GM18502 (cell line): ENCODE measurements at regions not wholly inside any gene's neighbourhood (a gene's known extent, or its start where the extent isn't known, plus 50 kb on each side); places are given as distances from the start of the nearest gene placed in this dataset.
"Not testable (repeated sequence)": the region's sequence is repeated elsewhere in the genome, so short reads cannot be mapped to it uniquely, and the experiment has no call there.

Experiments used
- ATAC-seq: cut with Tn5 transposase; IDR thresholded peaks from one replicate; pipeline ENCODE4 v1.9.1; 2021; ENCODE audit warnings: mild to moderate bottlenecking; ENCODE audit not compliant: unreplicated experiment, poor library complexity

DNA sequence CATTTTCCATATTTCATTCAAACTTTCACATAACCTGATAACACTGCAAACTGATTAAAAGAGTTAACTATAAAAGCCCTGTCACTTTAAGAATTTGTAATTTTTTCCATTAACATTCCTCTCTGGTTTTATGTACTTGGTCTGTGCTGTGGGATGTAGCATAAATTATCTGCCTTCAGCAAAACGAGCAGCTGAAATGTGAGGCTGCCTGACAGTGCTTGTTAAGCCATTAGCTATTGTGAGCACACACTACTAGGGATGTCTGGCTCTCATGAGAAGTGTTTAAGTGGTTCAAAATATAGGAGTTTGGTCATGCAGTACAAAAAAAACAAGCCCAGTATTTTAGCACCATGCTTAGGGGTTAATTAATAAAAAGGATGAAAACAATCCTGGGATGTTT lies 63.0 kb downstream of the HOXA1 start:
- ATAC-seq: no peak

DNA sequence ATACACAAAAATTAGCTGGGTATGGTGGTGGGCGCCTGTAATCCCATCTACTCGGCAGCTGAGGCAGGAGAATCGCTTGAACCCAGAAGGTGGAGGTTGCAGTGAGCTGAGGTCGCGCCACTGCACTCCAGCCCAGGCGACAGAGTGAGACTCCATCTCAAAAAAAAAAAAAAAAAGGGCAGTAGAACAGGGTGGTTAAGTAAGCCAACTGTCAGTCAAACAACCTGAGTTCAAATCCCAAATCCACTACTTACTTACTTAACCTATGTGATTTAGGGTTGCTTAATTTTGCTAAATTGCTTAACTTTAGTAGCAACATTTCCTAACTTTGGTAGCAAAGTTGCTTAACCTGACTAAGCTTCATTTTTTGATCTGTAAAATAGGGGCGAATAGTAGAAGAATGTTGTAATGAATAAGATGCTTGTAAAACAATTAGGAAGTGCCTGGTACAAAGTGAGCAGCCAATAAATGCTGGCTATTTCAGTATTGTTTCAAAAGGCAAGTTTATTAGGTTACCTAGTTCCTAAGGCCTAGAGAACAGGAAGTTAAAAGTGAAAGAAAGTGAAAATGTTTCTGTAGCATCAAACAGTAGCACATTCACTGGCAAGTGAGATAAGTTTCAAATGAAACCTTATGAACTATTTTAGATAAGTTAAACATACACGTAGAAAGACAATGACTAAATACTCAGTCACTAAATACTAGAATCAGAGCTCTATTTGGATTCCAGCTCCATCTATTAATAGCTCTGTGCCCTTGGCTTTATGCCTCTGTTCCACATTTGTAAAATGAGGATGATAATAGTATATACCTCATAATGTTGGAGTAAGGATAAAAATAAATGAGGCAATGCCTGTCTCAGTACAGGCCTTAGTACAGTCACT lies 64.3 kb downstream of the HOXA1 start:
- peak; percentile 80 for ATAC-seq

DNA sequence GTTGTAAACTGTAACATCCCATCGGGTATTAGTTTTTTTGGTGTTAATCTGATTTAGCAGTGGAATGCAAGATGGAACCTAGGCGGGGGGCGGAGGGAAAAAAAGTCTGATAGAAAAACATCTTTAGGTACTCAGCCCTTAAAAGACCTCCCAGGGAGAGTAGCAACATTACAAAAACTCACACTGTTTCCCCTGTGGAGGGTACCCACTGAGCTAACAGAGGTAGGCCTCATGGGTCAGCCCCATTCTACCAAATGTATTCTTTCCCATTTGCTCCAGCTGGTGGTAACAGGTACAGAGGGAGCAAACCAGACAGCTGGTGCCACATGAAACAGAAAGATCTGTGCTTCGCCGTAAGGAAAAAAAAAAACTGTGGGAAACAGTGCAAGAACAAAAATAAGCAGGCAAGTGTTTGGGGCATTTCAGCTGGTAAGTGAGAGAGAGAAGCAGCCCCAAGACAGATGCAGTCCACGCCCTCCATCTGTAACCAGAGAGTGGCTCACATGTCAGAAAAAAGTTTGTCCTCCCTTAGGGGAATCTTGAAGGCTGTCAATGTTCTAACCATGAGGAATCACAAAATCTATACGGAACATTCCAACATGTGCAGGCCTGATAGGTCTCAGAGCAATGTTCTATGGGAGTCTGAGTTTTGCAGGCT lies 65.3 kb downstream of the HOXA1 start:
- ATAC-seq: no peak

DNA sequence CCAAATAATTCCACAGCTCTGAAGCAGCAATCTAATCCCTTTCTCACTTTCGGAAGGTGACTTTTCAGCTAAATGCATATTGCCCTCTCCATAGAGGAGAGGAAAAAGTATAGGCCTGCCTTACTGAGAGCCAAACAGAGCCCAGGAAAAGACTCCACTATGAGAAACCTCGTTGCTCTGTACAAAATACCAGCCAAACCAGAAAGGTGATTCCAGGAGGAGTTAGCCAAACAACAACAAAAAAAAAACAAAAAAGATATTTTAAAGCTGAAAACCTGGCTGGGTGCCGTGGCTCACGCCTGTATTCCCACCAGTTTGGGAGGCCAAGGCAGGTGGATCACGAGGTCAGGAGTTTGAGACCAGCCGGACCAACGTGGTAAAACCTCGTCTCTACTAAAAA lies 70.5 kb downstream of the HOXA1 start:
- ATAC-seq: no peak

DNA sequence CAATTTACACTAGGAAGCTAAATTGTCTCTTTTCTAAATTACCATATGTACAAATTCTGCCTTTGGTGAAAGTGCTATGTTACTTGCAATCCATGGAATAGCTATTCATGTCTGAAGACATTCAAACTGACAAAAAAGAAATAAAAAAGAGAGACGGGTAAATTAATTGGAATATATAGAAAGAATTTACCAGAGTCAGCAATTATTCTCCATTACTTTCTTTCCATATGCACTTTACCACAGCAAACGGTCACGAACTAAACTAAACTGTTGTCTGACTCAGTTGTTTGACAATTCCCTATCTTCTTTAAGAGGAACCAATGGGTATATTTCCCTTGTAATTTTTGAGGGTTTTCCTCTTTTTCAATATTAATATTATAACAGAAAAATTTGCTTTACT lies 85.7 kb downstream of the HOXA1 start:
- no peak for ATAC-seq

DNA sequence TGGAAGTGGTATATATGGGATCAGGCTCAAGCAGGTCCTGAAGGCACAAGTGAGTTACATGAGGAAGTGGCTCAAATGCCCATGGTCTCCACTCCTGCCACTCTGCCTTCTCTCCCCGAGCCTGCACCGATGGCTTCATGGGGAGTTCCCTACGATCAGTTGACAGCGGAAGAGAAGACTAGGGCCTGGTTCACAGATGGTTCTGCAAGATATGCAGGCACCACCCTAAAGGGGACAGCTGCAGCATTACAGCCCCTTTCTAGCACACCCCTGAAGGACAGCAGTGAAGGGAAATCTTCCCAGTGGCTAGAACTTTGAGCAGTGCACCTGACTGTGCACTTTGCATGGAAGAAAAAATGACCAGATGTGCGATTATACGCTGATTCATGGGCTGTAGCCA lies 95.3 kb downstream of the HOXA1 start:
- no peak for ATAC-seq

DNA sequence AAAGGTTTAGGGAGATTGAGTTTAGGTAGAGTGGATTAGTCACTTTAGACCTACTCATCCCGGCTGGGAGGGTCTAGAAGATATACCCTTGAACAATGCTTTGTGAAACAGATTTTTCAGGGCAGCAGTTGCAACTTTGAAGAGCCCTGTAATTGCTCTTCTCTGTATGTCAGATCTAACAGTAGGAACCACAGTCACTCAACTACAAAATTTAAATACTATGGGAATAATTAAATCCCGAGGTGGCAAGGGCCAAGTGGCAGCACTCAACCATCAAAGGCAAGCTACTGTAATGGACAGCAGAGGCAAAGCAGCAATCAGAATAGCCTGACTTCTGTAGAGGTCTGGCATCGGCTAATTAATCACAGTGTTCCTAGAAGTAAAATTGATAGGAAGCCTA lies 97.5 kb downstream of the HOXA1 start:
- not testable (repeated sequence) for ATAC-seq

DNA sequence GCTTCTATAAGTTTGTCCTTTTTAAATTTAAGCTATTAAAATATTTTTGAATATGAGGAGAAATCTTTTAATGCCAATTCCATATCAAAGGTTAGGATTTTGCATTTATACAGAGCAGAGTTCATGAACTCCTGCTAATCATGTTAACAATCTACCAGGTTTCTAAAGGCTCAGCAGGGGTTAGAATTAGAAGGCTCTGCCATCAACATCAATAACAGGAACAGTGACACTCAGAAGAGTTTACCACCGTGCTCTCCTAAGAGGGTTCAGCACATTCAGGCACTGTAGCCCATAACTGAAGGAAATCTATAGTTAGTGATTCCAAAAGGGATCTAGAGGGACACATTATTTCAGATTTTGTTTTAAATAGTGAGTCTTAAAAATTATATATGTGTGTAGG lies 100.1 kb downstream of the HOXA1 start:
- no peak for ATAC-seq

DNA sequence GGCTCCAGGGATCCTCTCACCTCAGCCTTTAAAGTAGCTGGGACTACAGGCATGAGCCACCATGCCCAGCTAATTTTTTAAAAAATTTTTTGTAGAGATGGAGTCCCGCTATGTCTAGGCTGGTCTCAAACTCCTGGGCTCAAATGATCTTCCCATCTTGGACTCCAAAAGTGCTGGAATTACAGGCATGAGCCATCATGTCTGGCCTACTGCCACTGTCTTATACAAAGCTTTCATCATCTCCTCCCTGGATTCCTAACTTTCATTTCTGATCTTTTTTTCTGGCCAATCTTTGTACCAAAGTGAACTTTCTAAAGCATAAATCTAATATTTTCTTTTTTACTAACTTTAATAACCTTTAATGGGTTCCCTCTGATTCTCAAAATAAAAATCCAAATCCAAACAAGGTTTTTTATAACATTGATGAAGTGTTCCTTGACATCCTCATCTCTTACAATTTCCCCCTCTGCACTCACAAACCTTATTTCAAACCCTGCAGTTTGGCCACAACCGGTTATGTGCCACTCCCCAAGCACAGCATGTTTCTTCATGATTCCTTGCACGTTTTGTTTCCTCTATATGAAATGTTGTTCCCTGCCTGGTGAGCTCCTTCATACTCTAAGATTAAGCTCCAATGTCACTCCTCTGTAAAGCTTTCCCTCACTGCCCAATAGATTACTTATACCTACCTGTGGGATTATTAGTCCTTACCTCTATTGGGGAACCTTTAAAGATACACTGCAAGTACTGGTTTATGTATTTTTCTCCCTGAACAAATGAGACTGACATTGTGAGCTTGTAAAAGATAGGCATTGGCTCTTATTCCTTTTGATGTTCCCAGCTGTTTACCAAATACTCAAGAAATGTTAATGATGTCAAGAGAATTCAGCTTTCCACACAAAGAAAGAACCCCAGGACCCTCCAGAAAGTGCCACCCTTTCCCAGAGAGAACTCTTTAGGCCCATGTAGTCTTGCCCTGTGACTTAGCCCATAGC lies 101.7 kb downstream of the HOXA1 start:
- ATAC-seq: no peak

DNA sequence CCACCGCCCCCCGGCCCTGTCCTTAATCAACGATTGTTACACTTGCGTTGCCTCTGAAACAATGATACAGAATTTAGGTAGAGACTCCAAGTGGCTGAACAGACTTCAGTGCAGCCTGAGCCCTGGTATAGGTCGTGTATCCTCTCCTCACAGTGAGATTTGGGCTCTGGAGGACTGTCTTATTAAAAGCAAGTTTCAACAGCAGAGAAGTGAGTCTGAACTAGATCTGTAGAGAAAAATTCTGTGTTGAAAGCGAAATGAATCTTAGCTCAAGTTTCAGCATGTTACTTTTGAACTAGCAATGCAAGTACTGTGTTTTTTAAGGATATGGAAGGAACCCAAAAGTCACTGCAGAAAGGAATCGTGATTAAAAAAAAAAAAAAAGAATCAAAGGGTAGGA lies 103.1 kb downstream of the HOXA1 start:
- ATAC-seq: no peak

DNA sequence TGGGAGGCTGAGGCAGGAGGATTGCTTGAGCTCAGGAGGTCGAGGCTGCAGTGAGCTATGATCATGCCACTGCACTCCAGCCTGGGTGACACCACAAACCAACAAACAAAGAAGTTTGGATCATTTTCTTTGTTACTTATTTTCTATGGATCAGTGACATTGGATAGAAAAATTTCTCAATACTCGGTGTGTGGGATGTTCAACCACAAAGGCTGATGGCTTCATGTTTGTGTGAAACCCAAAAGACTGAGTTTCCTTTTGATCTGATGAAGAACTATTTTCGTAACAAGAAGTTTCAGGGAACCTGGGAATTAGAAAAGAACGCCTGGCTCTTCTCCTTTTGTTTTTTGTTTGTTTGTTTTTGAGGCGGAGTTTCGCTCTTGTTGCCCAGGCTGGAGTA lies 104.0 kb downstream of the HOXA1 start:
- no peak for ATAC-seq

DNA sequence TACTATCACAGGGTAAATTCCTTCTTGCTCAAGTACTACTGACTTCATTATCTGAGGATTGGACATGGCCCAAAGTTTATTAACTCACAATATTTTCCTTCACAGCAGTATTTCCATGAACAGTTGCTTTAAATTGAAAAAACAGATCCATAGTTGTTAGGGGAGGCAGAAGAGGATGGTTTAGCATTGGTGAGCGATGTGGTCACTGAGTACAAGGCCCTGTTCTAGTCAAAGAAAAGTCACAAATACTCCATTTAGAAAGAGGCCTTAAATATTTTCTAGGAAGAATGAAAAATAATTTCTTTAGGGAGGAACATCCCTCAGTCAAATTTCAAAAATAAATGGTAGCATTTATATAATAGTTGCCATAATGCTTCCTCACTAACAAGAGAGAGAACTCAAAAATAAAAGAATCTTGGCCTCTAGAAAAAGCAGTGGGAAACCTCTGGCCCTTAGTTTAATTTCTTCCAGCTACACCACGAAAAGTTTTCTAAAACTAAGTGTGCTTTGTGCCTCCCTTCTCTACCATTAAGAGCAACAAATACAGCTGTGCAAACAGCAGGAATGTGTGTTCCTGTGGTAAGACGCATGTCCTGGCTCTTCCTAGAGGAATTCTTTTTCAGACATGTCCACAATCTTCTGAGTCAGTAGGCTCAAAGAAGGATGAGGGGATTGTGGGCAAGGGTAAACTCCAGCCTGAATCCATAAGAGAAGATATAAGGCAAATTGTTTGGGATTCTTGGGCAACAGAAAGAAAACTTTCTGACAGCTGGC lies 105.7 kb downstream of the HOXA1 start:
- ATAC-seq: no peak

DNA sequence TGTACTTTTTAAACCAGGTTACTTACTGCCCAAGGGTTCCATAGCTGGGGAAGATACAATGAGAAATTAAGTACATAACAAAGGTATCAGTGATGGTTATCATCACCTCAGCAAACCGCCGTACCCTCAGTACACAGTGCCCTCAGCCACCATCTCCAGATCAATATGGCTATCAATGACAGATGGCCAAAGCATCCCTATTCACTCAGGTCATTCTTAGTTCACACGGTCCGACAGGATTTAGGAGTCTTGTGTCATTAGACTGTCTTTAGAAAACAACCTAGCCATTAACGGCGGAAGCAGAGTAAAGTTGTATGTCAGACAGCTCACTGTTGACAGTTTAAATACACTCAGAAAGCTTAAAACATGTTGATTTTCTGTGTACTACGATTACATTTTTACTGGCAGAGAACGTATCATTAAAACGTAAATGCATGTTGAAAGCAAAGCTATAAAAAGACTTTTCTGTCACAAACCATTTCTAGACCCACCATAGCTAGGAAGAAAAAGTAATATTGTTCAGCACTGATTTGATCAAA lies 106.9 kb downstream of the HOXA1 start:
- no peak for ATAC-seq

DNA sequence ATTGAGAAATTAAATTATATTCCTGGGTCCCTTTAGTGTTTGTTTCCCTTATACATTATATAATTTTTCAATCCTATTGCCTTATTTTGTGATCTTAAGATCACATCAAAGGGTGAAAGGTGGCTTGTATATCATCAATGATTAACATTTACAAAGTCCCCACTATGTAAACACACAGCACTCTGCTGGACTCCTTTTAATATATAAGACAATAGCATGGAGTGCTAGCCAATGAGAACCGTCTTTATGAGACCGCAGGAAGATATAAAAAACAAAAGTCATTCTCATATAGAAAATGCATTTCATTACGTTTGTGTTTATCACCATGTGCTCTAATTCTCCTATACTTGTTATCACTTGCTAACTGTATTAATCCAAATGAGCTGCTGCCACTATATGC lies 108.5 kb downstream of the HOXA1 start:
- no peak for ATAC-seq

DNA sequence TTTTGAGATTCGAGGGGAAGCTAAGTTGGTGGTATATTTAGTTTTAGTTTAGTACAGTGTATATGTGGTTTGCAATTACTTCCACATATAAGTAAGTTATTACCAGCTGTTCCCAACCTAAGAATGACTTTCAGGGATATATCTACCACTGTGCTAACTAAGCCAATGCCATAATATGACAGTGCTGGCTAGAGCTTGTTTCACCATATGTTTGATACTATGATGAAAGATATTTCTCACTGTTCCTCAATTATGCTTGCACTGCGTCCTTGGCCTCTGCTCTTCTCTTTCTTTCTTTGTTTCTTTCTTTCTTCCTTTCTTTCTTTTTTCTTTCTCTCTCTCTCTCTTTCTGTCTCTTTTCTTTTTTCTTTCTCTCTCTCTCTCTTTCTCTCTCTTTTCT lies 113.8 kb upstream of the SKAP2 start:
- no peak for ATAC-seq

DNA sequence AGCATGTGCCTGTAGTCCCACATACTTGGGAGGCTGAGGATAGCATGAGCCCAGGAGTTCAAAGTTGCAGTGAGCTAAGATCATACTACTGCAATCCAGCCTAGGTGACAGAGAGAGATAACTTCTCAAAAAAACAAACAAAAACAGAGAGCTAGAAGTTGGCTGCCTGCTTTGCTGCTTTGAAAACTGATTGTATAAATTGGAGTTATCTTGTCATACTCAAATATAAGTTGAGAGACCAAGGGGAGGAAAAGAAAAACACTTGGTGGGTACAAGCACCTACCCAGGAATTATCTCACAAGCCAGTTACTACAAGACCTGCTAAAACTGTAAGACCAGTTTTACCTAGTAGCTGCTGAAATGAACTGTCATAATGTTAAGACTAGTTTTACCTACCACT lies 112.5 kb upstream of the SKAP2 start:
- no peak for ATAC-seq

DNA sequence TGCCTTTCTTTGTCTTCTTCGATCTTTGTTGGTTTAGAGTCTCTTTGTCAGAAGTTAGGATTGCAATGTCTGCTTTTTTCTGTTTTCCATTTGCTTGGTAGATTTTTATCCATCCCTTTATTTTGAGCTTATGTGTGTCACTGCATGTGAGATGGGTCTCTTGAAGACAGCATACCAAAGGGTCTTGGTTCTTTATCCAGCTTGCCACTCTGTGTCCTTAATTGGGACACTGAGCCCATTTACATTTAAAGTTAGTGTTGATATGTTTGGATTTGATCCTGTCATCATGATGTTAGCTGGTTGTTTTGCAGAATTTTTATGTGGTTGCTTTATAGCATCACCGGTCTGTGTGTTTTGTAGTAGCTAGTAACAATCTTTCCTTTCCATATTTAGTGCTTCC lies 107.5 kb upstream of the SKAP2 start:
- not testable (repeated sequence) for ATAC-seq

DNA sequence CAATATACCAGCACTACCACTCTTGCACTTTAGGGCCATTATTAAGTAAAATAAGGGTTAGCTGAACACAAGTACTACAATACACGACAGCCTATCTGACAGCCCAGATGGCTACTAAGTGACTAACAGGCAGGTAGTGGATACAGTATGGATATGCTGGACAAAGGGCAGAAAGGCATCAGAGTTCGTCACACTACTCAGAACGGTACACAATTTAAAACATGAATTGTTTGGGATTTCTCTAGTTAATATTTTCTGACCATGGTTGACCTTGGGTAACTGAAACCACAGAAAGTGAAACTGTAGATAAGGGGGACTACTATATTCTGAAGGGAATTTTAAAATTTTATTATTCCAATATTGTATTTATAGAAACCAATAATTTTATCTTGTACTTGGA lies 101.3 kb upstream of the SKAP2 start:
- no peak for ATAC-seq

DNA sequence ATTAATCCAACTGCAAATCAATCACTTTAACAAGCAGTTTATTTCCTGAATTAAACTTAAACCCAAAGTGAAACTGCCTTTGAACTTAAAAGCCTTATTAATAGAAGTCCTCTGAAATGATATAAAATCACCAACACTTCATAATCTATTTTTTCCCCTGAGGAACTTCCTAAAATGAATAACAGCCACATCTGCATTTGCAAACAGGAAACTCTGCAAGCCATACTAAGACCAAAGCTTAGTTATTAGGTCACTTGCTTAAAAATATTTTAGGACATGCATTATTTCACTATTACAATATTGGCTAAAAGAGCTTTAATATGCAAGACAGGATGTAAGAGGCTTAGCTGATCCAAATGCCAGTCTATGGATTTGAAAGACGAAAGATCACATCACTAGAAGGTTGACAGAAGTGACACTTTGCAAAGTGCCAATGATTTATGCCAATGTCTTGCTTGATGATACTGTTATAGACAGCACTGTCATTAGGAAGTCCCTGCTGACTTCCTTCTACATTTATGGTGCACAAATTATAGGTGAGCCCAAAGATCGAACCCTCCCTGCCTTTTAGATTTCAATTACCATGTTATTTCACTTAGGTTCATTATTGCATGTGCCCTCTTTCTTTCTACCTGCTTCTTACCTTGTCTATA lies 99.9 kb upstream of the SKAP2 start:
- no peak for ATAC-seq
